Right lobe of liver (tissue), 6 donors: ENCODE measurements at regions not wholly inside any gene's neighbourhood (a gene's known extent, or its start where the extent isn't known, plus 50 kb on each side); places are given as distances from the start of the nearest gene placed in this dataset.

ENCODE experiments used
- ATAC-seq, 4 donors: fragments of 200-7000 bp; cut with Tn5 transposase; one replicate each; pipeline ENCODE4 v1.9.1; 2020; ENCODE audit warnings: mild to moderate bottlenecking in 4 of 4, moderate library complexity in 4 of 4
- DNase-seq, 3 donors: peaks; one replicate each; pipeline ENCODE4 v3.0.0-alpha.2; 2020
- H3K27ac ChIP-seq, 3 donors: fragments of 200-600 bp; one replicate each; pipeline ENCODE4 v1.8.0; 2022
- H3K27me3 ChIP-seq, 2 donors: fragments of 200-600 bp; one replicate each; pipeline ENCODE4 v1.8.0; 2022
- H3K36me3 ChIP-seq, 4 donors: fragments of 200-600 bp; sonication (generic) in 1 of 4; one replicate each; pipeline versions ENCODE4 v1.5.1 to v1.8.0; 2017 to 2022; ENCODE audit warnings: control low read depth in 1 of 4
- H3K4me1 ChIP-seq, 4 donors: fragments of 200-600 bp; sonication (generic) in 1 of 4; one replicate each; pipeline versions ENCODE4 v1.5.1 to v1.8.0; 2017 to 2022; ENCODE audit warnings: control low read depth in 1 of 4
- H3K4me3 ChIP-seq, 3 donors: fragments of 200-600 bp; one replicate each; pipeline ENCODE4 v1.8.0; 2022
- H3K9me3 ChIP-seq, 4 donors: fragments of 200-600 bp; sonication (generic) in 1 of 4; one replicate each; pipeline versions ENCODE4 v1.5.1 to v1.8.0; 2017 to 2022; ENCODE audit warnings: control low read depth in 1 of 4
- CTCF ChIP-seq, 4 donors: fragments of 200-600 bp in 3 of 4; fragments of 450-650 bp in 1 of 4; IDR thresholded peaks; one replicate each; pipeline versions ENCODE4 v1.5.1 to v1.8.0; 2016 to 2022; ENCODE audit warnings: antibody characterized with exemption in 4 of 4, mild to moderate bottlenecking in 2 of 4
- POLR2A ChIP-seq: fragments of 450-650 bp; IDR thresholded peaks from one replicate; pipeline ENCODE4 v1.6.1; 2017; ENCODE audit warnings: antibody characterized with exemption, mild to moderate bottlenecking
- WGBS: methylation state at CpG from one replicate; pipeline ENCODE4 v1.1.6; 2018; ENCODE audit warnings: low coverage, low lambda C conversion rate; ENCODE audit not compliant: insufficient coverage; ENCODE audit errors: missing lambda C conversion rate; 5-methylcytosine and 5-hydroxymethylcytosine counted together
- intact Hi-C, 2 donors: fragments of 100-400 bp; cut with DNase I; formaldehyde crosslinking; loops; one replicate each; pipeline versions ENCODE4 v1.11.2 to v1.14.1; 2022
- donor health status: DM: no; HTN: yes; CAD: no.
- donor health status: DM: no; HTN: no; CAD: no.
- donor health status: DM: no; HTN: no; CAD: no.
- donor health status: DM: no; HTN: yes; CAD: no.
- donor health status: DM: no; HTN: yes; CAD: no.

DNA sequence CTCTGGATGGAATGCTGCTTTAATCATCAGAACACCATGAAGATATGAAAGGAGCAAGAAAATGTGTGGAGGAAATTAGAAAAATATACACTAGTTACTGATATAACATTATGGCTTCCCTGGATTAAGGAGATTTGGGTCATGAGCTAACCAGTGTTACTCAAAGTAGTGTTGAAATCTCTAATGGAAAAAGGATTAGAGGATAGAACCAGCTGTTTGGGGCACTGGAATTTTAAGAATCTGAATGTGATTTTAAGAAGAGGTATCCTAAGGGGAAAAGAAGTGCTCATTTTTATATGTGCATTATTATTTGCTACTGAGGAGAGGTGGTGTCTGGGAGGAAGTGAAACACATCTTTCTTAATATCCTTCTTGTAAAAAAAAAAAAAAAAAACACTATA, 164.1 kb upstream of the PPARGC1A start:
- intact Hi-C loops = no loop called here
- no peaks in the 10 kb centered on the region for H3K36me3 ChIP-seq
- ATAC-seq = no peak
- H3K27me3 ChIP-seq = no peaks in the 10 kb centered on the region
- H3K27ac ChIP-seq = no peak overlapping the region
- no peak for DNase-seq
- H3K9me3 ChIP-seq = no peaks in the 10 kb centered on the region
- peaks cover 0 to 12% (median 5%) of the 10 kb centered on the region in 4 donors for H3K4me1 ChIP-seq
- TF ChIP-seq CTCF (IDR thresholded peaks at IDR 0.05) (no peak), POLR2A (no peak)
- no peak overlapping the region for H3K4me3 ChIP-seq

- intact Hi-C loops = no loop called here
- H3K4me1 ChIP-seq = no peaks in the 10 kb centered on the region
- H3K27me3 ChIP-seq = no peaks in the 10 kb centered on the region
- no peaks in the 10 kb centered on the region for H3K9me3 ChIP-seq
- DNase-seq = no peak
- H3K27ac ChIP-seq = no peak overlapping the region
- WGBS = 92% methylated on average over 4 of the region's 5 CpGs
- H3K4me3 ChIP-seq = no peak overlapping the region
- TF ChIP-seq CTCF (IDR thresholded peaks at IDR 0.05) = no peak
- no peak for TF ChIP-seq POLR2A
- H3K36me3 ChIP-seq = no peaks in the 10 kb centered on the region
- ATAC-seq = no peak
Observed at GRCh38 chr4:24044610-24045589, 155.1 kb upstream of the PPARGC1A start.

GRCh38 chr4:24042094-24042493, 152.2 kb upstream of the PPARGC1A start:
- Histone ChIP-seq H3K36me3 (no peaks in the 10 kb centered on the region), H3K27ac (no peak overlapping the region), H3K4me3 (no peak overlapping the region), H3K9me3 (no peaks in the 10 kb centered on the region), H3K27me3 (no peaks in the 10 kb centered on the region), H3K4me1 (no peaks in the 10 kb centered on the region)
- ATAC-seq (no peak), DNase-seq (no peak)
- TF ChIP-seq CTCF (IDR thresholded peaks at IDR 0.05) = no peak
- no peak for TF ChIP-seq POLR2A
- WGBS = 88% methylated on average over 1 of the region's 1 CpG
- intact Hi-C loops = no loop called here

DNA sequence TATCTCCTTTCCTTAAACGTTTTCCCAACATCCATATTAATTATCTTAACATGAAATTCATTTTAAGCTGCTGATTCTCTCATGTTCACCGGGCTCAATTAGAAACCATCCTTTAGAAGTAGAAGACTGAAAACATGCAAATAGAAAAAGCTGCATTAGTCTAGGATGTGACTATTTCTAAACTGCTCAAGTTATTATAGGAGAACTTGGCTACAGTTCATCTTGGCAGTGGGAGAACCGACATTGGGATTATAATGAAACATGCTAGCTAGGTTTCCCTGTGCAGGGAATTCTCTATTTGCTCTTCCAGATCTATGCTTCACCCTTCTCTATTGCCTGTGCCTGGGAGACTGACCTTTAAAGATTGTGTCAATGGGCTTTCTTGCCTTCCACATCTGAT, 151.0 kb upstream of the PPARGC1A start:
- no peak for TF ChIP-seq POLR2A
- no peak for TF ChIP-seq CTCF (IDR thresholded peaks at IDR 0.05)
- ATAC-seq (no peak), DNase-seq (no peak)
- no peaks in the 10 kb centered on the region for H3K36me3 ChIP-seq
- H3K27ac ChIP-seq = no peak overlapping the region
- H3K4me3 ChIP-seq = no peak overlapping the region
- H3K9me3 ChIP-seq = no peaks in the 10 kb centered on the region
- H3K4me1 ChIP-seq = no peaks in the 10 kb centered on the region
- intact Hi-C loops = no loop called here
- WGBS = 70% methylated on average over 3 of the region's 3 CpGs
- no peaks in the 10 kb centered on the region for H3K27me3 ChIP-seq
